NCI-H446 treated with DMSO at 0.1 percent for 48 hours (cell line): ENCODE measurements at regions not wholly inside any gene's neighbourhood (a gene's known extent, or its start where the extent isn't known, plus 50 kb on each side); places are given as distances from the start of the nearest gene placed in this dataset.

Experiments
- DNase-seq: peaks from one replicate; lab custom pipeline; 2025; lab: John Stamatoyannopoulos, UW

GRCh38 chr2:128751746-128752145 is 433.1 kb upstream of the HS6ST1 start:
- no peak for DNase-seq

- DNase-seq, result no peak
These were observed 434.1 kb upstream of the HS6ST1 start for GRCh38 chr2:128752691-128753263.

- no peak for DNase-seq
These were observed 434.7 kb upstream of the HS6ST1 start for GRCh38 chr2:128753321-128753720.

- no peak for DNase-seq
These were observed 435.1 kb upstream of the HS6ST1 start for GRCh38 chr2:128753800-128754199.

GRCh38 chr2:128754246-128754724 is 435.6 kb upstream of the HS6ST1 start:
- DNase-seq, result no peak

- no peak for DNase-seq
These were observed 437.2 kb upstream of the HS6ST1 start for GRCh38 chr2:128755695-128756364.

GRCh38 chr2:128756365-128756717 is 437.7 kb upstream of the HS6ST1 start:
- DNase-seq, result no peak

GRCh38 chr2:128765811-128766210 is 447.1 kb upstream of the HS6ST1 start:
- DNase-seq, result no peak

GRCh38 chr2:128768041-128768440 is 449.4 kb upstream of the HS6ST1 start:
- DNase-seq, result no peak

- no peak for DNase-seq
These were observed 450.9 kb upstream of the HS6ST1 start for GRCh38 chr2:128769457-128770142.

- DNase-seq, result no peak
These were observed 451.7 kb upstream of the HS6ST1 start for GRCh38 chr2:128770143-128771085.

GRCh38 chr2:128771401-128771800 is 452.7 kb upstream of the HS6ST1 start:
- no peak for DNase-seq

GRCh38 chr2:128772671-128773070 is 454.0 kb upstream of the HS6ST1 start:
- no peak for DNase-seq

GRCh38 chr2:128773641-128774319 is 455.1 kb upstream of the HS6ST1 start:
- no peak for DNase-seq

- no peak for DNase-seq
These were observed 455.9 kb upstream of the HS6ST1 start for GRCh38 chr2:128774320-128775216.

GRCh38 chr2:128775217-128775913 is 456.7 kb upstream of the HS6ST1 start:
- DNase-seq, result no peak

GRCh38 chr2:128775914-128776285 is 457.2 kb upstream of the HS6ST1 start:
- DNase-seq, result no peak

- no peak for DNase-seq
These were observed 458.0 kb upstream of the HS6ST1 start for GRCh38 chr2:128776461-128777195.
